GM13977 (cell line): ENCODE measurements at regions not wholly inside any gene's neighbourhood (a gene's known extent, or its start where the extent isn't known, plus 50 kb on each side); places are given as distances from the start of the nearest gene placed in this dataset.
"Not testable (repeated sequence)": the region's sequence is repeated elsewhere in the genome, so short reads cannot be mapped to it uniquely, and the experiment has no call there.

Source experiments
- DNase-seq: peaks from one replicate; pipeline ENCODE4 v3.0.0; 2012; ENCODE audit warnings: low spot score
- CTCF ChIP-seq: IDR thresholded peaks from 2 replicates; pipeline ENCODE4 v1.5.1; 2012; ENCODE audit warnings: mild to moderate bottlenecking, control low read depth; ENCODE audit not compliant: insufficient read depth; ENCODE audit errors: extremely low read depth, missing control alignments
- in situ Hi-C: fragments of 300-500 bp; cut with MboI; formaldehyde crosslinking; loops from one replicate; pipeline ENCODE4 v1.12.0; 2022; ENCODE audit warnings: low sequenced_read_pairs, low pct_unique_long_range_greater_than_20kb, mixed read lengths, inconsistent platforms; ENCODE audit not compliant: unreplicated experiment

- TF ChIP-seq CTCF = no peak
- DNase-seq = no peak
- in situ Hi-C loops = no loop called here
Measured at GRCh38 chr15:35271371-35272043, 186.4 kb upstream of the NANOGP8 start.

- in situ Hi-C loops = no loop called here
- DNase-seq = no peak
- no peak for TF ChIP-seq CTCF
Measured at GRCh38 chr15:35260941-35261340, 175.8 kb upstream of the NANOGP8 start.

- DNase-seq, in situ Hi-C loops: not testable (repeated sequence)
Measured at GRCh38 chr15:35260274-35260673, 175.2 kb upstream of the NANOGP8 start.

- TF ChIP-seq CTCF = no peak
- in situ Hi-C loops = no loop called here
- no peak for DNase-seq
Measured at GRCh38 chr15:35256551-35256950, 171.5 kb upstream of the NANOGP8 start.

- no peak for DNase-seq
- in situ Hi-C loops = no loop called here
- TF ChIP-seq CTCF = no peak
Measured at GRCh38 chr15:35256141-35256540, 171.0 kb upstream of the NANOGP8 start.

- DNase-seq, in situ Hi-C loops: not testable (repeated sequence)
Measured at GRCh38 chr15:35254908-35255307, 169.8 kb upstream of the NANOGP8 start.

GRCh38 chr15:35254062-35254461 lies 169.0 kb upstream of the NANOGP8 start:
- in situ Hi-C loops = no loop called here
- TF ChIP-seq CTCF = no peak
- no peak for DNase-seq

- no peak for TF ChIP-seq CTCF
- DNase-seq = no peak
- in situ Hi-C loops = no loop called here
Measured at GRCh38 chr15:35252351-35252865, 167.3 kb upstream of the NANOGP8 start.
